GOT3 (cell line): ENCODE measurements at regions not wholly inside any gene's neighbourhood (a gene's known extent, or its start where the extent isn't known, plus 50 kb on each side); places are given as distances from the start of the nearest gene placed in this dataset.
"Not testable (repeated sequence)": the region's sequence is repeated elsewhere in the genome, so short reads cannot be mapped to it uniquely, and the experiment has no call there.

Experiments used
- DNase-seq: peaks from one replicate; lab custom pipeline; 2025; ENCODE audit warnings: mixed read lengths; lab: John Stamatoyannopoulos, UW

DNA sequence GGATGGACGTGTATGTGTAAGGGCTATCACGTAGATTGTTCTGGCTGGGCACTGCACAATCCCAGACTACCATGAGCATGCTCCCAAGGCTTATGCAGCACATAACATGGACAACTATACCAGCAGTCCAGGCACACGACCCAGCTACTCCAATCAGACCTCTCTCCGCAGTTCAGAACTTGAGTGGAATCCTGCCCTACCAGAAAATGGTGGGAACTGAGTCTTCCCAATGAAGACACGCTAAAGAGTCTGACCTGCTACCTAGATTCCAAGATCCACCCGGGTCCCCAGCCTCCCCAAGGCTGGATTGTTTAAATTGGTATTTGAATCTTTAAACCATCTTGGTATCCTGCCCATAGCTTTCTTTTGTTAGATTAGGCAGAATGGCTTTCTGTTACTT, 251.3 kb upstream of the KAZN start:
- DNase-seq: no peak

DNA sequence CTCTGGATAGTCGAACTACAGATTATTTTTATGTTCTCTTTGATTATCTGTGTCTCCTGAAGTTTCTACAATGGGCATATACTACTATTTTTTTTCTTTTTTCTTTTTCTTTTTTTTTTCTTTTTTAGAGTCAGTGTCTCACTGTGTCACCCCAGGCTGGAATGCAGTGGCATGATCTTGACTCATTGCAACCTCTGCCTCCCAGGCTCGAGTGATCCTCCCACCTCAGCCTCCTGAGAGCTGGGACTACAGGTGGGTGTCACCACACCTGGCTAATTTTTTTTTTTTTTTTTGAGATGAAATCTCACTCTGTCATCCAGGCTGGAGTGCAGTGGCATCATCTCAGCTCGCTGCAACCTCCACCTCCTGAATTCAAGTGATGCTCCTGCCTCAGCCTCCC, 250.7 kb upstream of the KAZN start:
- no peak for DNase-seq

DNA sequence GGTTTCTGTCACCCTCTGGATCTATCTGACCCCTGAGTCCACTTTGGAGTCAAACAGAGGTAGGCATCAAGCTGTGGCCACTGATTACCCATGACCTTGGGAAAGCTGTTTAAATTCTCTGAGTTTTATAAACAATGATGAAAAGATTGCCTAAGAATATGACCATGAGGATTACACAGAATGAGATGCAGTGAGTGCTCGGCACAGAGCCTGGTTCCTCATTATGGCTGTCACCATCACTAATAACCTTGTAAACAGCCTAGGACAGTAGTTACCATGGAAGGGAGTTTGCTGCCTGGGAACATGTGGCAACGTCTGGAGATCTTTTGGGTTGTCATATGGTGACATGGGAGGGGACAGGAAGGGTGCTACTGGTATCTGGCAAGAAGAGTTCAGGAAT, 248.3 kb upstream of the KAZN start:
- no peak for DNase-seq

DNA sequence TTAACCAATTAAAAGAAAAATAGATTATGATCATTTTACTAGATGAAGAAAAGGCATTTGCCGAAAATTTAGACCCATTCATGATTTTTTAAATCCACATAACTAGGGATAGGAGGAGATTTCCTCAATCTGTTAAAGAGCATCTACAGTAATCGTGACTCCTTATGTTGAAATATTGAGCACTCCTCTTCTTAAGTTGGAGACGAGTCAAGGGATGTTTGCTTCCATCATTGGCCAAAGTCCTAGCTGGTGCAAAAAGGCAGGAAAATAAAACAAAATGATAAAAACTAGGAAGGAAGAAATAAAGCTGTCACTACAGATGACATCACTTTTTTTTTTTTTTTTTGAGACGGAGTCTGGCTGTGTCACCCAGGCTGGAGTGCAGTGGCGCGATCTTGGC, 245.6 kb upstream of the KAZN start:
- no peak for DNase-seq

DNA sequence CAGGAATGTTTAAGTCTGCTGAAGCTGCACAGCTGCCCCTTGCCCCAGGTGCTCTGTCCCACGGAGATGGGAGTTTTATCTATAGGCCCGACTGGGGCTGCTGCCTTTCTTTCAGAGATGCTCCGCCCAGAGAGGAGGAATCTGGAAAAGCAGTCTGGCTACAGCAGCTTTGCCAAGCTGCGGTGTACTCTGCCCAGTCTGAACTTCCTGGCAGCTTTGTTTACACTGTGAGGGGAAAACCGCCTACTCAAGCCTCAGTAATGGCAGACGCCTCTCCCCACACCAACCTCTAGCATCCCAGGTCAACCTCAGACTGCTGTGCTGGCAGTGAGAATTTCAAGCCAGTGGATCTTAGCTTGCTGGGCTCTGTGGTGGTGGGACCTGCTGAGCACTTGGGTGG, 237.5 kb upstream of the KAZN start:
- DNase-seq: not testable (repeated sequence)

DNA sequence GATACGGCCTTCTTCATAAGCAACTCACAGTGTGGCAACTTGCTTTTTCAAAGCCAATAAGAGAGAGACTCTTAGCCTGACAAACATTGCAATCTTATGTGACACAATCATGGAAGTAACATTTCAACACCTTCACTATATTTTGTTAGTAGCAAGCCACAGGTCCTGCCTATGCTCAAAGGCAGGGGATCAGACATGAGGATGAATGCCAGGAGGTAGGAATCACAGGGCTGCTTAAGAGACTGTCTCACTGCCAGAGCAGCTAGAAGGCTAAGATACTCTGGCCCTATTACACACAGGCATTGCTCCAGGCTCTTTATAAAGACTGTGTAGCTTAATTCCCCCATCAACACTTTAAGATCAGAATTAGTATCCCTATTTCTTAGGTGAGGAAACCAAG, 236.2 kb upstream of the KAZN start:
- no peak for DNase-seq

DNA sequence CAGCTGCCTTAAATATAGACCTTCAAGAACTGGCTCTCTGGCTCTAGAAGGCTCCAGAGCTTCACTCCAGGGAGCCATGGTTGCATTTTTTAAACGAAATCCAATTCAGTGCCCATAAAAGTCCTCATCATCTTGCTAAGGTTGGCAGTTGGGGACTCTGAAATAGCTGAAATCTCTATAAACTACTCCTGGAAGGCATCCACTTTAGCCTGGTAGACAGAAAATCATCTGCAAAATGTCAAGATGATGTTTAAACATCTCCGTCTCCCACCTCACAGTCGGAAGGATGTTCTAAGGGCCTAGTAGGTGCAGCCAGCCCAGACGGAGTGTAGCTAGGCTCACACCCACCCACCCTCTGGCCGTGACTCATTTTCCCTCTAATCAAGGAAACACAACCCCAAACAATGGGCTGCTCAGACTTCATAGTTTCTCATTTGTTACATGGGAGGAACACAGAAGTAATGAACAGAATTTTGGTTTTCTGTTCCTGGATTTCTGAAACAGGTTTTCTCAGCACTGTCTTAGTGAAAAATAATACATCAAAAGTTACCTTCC, 235.4 kb upstream of the KAZN start:
- DNase-seq: no peak

DNA sequence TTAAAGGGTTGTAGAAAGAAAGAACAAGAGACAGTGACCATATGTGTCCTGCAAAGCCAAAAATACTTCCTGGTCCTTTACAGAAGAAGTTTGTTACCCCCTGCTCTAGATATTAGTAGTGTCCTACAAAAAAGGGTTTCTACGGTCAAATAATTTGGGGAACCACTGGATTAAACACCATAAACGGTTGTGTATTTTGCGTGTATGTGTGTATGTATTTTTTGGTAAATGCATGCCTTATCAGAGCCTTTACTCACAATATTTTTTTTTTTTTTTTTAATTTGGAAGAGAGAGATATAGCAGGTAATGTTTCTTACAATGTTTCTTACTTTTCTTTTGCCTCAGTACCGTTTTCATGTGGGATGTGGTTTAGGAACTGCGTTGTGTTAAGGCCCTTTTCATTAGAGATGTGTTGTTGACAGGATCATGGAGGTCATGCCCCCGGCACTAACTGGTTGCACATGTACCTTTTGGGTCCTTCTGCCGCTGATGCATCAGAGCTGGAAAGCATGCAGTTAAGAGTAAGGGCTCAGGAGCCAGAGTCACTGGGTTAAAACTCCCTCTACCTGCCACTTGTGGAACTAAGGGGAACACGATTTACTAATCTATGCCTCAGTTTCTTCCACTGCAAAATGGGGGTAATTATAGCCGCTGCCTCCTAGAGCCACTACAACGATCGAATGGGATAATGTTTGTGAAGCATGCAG, 234.6 kb upstream of the KAZN start:
- DNase-seq: no peak

DNA sequence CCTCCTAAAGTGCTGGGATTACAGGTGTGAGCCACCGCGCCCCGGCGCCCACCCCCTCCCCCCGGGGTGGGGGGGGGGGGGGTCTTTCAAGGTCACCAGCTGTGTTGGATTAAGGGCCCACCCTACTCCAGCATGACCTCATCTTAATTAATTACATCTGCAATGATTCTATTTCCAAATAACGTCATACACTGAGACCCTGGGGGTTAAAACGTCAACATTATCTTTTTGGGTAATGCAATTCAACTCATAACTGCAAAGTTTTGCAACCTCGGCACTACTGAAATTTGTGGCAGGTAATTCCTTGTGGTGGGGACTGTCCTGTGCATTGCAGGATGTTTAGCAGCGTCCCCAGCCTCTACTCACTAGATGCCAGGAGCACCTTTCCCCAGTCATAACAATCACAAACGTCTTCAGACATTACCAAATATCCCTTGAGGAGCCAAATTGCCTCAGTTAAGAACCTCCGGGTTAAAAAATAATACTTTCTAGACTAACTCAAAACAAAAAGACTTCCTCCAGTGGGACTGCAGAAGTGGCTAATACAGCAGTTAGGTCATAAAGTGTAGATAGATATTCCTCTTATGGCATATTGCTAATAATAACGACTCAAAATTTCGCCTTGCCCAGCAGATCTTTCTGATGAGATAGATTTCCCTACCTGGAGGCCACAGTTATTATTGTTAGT, 233.0 kb upstream of the KAZN start:
- no peak for DNase-seq

DNA sequence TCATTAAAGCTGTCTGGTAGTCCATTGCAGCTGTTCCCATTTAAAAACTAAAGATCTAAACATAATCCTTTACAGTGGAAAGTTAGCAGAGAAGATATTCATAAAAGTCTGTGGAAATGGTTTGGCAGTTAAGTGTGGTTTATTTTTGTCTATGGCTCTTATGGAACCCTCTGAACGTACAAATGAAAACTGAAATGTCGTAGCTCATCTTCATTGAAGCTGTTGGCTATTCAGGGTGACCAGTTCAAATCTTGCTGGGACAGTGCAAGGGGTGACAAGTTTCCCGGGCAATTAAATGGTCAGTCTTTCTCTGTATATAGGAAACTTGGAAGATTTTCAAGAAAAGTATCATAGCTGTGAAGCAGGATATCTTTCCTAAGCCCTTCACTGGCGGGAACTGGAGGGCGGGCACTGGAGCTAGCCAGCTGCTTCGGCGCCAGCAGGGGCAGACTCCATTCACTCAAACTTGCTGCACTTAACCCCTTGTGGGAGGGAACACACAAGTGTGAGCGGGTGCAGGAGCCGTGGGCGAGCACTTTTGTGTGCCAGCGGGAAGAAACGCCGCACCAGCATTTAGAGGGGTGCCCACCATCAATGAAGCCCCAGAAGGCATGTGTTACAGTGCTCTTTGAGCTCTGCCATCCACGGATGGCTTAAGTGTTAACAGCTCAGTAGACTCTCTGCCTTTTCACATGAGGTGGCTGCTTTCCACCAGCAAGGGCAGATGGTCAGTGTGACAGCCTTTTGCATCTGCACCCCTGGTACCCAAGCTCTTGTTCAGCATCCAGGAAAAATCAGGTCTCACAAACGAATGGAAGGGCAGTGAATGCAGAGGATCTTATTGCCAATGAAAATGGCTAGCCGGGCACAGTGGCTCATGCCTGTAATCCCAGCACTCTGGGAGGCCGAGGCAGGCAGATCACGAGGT, 232.1 kb upstream of the KAZN start:
- DNase-seq: no peak

DNA sequence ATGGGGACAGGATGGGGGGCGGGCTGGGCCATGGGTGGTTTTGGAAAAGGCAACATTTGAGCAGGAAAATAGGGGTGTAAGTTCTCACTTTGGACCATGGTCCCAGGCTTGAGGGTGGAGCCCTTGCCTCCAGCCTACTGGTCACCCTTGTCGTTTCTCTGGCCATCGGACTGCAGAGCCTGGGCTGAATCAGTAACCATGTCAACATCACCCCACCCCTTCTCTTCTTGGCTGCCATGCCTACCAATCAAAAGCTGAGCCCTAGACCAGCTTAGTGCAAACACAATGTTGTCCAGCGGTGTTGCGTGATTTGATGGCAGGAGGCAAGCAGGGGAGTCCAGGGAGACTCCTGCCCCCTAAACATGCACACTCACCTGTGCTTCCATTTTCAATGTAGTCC, 231.0 kb upstream of the KAZN start:
- no peak for DNase-seq

DNA sequence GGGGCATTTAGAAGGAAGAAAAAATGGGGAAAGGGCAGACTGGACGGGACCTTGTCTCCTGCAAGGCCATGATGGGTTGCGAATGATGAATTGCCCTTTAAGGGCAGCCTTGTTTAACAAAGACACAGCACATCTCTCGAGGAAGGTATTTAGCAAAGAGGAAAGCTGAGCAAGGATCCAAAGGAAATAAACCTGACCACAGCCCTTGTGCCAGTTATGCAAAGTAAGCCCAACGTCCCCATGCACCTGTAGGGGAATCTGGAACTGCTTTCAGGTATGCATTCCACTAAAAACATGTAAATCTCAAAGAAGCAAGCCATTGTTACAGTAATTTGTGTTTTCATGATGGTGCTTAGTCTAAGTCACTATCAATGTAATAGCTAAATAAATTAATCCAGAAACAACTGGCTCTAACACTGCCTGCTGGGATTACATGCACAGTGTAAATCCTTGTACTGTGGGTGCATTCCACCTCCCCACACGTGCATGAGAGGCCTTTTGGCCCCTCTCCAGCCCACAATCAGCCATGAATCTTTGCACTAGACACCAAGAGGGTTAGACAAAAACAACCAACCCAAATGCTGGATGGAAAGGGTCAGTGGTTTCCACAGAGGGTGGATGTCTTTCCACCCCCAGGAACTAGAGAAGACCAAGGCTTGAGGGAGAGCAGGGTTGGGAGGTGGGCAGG, 228.8 kb upstream of the KAZN start:
- DNase-seq: no peak

DNA sequence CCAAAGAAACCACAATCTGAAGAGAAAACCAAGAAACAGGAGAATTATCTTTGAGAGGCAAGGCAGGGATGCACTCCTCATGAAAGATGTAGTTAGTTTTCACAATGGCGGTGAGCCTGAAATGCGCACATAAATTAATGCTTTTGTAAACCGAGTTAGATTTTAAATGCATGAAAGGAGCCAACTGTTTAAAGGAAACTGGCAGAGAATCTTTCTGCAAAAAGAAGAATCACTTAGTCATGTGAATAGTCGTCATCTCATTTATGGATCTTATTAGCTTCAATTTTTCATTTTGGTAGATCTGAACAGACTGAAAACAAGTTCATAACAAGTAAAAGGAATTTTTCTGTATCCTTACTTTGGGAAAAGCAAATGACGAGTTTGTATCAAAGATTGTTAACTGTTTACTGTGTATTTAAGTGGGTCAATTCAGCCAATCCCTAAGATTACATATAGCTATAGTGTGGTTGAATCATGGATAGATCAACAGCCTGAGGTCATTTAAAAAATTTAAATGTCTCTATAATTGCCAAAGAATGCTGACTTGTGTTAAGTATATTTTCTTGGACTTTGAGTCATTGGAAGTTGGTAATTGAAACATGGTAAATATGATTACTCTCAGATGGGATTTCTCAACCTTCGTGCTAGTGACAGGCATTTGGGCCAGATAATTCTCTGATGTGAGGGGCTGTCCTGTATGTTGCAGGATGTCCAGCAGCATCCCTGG, 226.6 kb upstream of the KAZN start:
- DNase-seq: no peak

DNA sequence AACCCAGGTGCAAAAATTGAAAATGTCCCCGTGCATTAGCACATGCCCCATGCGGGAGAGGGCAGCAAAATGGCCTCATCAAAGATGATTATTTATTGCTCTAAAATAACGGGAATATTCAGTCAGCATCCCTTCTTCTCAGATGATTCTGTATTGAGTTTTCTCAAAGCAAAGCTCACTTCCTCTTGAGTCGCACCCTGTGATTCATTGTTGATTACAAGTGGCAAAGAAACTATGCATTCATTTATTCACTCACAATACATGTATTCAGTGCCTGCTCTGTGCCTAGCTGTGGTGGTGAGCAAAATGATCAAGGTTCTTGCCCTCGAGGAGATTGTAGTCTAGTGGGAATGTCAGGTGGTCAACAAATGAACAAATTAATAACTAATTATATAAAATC, 226.0 kb upstream of the KAZN start:
- no peak for DNase-seq

DNA sequence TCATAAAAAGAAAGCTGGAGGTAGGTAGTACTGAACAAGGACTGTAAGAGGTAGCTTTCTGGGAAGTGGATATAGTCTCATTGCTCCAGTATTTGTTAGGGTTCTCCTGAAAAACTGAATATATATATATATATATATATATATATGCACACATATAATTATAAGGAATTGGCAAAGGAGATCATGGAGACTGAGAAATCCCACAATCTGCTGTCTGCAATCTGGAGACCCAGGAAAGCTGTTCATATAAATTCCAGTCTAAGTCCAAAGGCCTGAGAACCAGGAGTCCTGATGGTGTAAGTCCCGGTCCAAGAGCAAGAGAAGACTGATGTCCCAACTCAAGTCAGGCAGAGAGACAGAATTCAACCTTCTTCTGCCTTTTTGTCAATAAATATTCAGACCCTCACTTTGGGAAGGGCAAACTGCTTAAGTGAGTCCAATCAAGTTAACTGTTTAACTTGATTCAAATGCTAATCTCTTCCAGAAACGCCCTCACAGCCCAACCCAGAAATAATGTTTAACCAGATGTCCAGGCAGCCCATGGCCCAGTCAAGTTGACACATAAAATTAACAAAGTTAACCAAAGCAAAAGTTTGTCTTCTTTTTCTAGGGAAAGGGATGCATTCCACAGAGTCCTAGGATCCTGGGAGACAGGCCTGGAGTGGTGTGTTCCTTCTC, 225.3 kb upstream of the KAZN start:
- DNase-seq: no peak

DNA sequence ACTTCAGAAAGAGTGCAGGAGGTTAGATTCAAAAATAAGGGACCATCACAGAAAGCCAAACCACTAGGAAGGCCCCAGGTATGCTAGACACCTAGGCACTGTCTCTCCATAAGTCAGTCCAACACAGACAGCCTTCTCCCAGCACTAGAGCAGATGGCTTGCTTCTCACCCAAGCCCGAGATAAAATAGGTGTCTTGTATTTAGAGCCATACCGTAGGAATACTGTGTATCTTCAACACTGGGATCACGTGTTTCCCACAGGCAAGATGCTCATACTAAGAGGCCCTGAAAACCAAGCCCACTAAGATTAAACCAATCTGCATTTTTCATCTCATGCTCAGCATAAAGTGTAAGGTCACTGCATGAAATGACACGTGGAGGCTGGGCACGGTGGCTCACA, 223.3 kb upstream of the KAZN start:
- no peak for DNase-seq

DNA sequence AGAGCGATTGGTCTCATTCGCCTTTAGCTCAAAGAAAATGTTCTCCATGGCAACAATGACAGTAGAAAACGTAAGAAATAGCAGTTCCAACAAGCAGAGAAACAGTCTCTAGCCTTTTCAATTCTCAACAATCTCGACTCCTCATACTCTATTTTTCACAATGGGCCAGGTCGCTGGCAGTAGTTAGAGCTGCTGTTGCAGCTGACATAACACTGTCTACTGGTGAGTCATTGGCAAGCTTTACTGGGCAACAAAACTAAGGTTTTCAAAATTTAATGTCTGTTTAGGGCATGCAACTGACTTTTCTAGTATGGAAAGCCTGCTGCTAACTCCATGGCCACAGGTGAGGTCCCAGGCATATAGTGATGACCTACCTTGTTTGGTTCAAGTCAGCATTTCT, 221.1 kb upstream of the KAZN start:
- no peak for DNase-seq

DNA sequence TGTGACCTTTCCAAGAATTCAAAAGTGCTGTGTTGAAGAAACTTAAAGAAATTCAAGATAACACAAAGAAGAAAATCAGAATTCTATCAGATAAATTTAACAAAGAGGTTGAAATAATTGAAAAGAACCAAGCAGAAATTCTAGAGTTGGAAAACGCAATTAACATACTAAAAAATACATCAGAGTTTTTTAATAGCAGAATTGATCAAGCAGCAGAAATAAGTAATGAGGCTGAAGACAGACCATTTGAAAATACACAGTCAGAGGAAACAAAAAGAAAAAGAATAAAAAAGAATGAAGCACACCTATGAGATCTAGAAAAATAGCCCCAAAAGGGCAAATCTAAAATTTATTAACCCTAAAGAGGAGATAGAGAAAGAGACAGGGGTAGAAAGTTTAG, 218.1 kb upstream of the KAZN start:
- DNase-seq: no peak

DNA sequence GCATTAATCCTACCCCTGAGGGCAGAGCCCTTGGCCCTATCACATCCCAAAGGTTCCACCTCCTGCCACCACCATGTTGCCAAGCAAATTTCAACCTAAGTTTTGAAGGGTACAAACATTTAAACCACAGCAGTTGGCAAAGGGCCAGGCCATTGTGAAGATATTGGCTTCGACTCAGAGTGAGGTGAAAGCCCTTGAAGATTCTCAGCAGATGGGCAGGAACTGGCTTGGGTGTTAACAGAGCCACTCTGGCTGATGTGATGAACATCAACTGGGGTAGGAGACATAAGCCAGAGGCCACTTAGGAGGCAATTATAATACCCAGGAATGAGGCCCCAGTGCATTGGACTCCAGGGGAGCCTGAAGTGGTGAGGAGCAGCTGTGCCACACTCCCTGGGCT, 207.7 kb upstream of the KAZN start:
- DNase-seq: no peak

DNA sequence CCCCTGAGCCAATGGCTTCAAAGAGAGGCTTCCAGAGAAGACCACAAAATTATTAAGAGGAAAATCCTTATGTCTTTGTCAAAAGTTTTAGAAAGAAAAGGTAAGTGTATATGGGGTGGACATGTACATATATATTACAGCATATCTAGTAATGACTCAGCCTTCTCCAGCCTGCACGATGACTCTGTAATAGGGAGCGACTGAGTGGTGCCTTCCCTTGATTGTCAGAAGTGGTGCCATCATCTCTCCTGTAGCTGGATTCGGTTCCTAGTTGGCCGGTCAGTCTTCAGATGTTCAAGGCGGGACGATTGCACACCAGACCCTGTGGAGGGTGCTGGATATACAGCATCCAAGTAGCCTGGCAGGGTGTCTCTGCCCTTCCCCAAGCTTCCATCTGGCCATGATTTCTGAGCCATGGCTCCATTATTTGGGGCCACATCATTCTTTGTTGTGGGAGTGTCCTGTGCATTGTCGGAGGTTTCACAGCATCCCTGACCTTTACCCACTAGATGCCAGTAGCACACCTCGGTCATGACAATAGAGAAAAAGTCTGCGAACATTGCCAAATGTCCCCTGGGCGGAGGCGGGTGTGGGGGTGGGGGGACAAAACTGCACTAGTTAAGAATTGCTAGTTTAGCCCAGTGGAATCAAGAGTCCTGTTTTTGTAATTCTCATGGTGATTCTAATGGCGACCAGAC, 206.2 kb upstream of the KAZN start:
- no peak for DNase-seq
